ENCODE measurements at regions not wholly inside any gene's neighbourhood (a gene's known extent, or its start where the extent isn't known, plus 50 kb on each side); places are given as distances from the start of the nearest gene placed in this dataset.

DNA sequence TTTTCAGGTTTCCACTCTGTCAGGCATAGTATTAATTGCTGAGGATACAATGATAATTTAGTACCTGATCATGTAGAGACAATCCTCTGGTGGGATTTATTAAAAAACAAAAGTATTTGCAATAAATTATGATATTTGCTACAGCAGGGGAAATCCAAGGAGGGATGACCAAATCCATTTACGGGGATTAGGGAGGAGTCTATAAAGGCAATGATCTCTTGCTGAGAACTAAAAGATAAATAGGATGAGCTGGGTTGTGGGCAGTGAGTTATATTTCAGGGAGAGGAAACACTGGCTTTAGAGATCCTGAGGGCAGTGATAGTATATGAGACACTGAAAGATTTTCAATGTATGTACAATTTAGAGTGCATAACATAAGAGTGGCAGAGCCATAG is 305.5 kb downstream of the GPR37 start:
- TF ChIP-seq, protein P1, sequence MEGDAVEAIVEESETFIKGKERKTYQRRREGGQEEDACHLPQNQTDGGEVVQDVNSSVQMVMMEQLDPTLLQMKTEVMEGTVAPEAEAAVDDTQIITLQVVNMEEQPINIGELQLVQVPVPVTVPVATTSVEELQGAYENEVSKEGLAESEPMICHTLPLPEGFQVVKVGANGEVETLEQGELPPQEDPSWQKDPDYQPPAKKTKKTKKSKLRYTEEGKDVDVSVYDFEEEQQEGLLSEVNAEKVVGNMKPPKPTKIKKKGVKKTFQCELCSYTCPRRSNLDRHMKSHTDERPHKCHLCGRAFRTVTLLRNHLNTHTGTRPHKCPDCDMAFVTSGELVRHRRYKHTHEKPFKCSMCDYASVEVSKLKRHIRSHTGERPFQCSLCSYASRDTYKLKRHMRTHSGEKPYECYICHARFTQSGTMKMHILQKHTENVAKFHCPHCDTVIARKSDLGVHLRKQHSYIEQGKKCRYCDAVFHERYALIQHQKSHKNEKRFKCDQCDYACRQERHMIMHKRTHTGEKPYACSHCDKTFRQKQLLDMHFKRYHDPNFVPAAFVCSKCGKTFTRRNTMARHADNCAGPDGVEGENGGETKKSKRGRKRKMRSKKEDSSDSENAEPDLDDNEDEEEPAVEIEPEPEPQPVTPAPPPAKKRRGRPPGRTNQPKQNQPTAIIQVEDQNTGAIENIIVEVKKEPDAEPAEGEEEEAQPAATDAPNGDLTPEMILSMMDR (conservative IDR thresholded peaks at IDR 0.05; ENCODE audit: low read depth, low read length): no peak
- H3K4me3 ChIP-seq (ENCODE audit: low read depth, low read length): no peak overlapping the region
- DNase-seq (ENCODE audit: low read depth): no peak

DNA sequence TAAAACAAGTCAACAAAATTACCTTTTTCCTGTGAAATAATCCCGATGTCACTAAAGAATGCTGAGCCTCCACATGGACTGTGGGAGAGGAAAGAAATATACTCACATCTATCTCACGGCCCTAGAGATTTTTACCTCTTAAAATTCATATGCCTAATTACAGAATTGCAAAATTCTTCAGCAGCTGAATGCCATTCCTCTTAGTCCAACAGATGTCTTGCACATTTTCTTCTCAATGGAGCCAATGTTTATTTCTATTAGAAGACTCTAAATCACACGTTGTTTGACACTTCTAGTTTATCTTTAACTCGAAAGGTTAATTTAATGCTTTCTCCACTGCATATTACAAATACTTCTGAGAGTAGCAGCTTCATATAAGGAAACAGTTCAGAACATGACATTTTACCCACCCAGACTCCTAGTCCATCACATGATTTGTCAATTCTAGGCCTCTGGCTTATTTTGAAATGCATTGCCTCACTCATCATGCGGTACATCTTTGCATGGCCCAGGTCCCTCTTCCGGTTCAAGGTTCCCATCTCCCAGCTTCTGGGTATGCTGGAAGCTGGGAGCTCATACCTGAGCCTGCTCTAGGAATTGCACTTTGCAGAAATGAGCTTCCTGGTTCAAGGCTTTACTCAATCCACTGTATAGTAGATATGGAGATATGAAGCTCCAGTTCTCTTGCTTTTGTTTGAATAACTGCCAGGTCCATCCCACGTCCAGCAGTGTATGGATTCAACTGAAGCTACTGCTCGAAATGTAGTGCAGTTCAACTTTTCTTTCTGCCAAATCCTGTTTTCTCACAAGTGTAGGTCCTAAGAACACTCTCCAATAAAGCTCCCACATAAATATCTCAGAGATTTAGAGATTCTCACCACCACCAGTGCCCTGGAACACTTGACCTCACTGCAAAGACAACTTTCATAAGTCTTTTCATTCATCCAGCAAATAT is 306.2 kb downstream of the GPR37 start:
- TF ChIP-seq, protein P1 (conservative IDR thresholded peaks at IDR 0.05; ENCODE audit: low read depth, low read length): no peak
- H3K4me3 ChIP-seq (ENCODE audit: low read depth, low read length): no peak overlapping the region
- peak; percentile 96 for DNase-seq (ENCODE audit: low read depth)

GRCh38 chr7:124457841-124458240 is 307.8 kb downstream of the GPR37 start:
- no peak overlapping the region for H3K4me3 ChIP-seq (ENCODE audit: low read depth, low read length)
- TF ChIP-seq, protein P1 (conservative IDR thresholded peaks at IDR 0.05; ENCODE audit: low read depth, low read length): no peak
- DNase-seq (ENCODE audit: low read depth): peak; percentile 25

DNA sequence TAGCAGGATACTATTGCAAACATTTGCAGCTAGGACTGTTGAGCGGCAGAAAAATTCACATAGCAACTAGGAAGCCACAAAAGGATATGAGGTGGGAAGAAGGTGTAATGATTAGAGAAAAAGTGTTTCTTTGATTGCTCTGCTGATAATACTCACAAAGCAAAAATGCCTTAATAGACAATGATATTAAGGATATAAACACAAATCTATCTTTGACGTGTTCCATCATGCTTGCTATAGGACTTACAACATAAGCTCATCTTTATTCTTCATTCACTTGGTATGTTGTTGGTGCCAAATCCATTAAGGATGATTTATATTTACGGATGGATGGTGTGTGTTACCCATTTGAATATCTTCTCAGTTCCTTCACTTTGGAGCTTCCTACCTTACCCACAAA is 309.3 kb downstream of the GPR37 start:
- TF ChIP-seq, protein P1 (conservative IDR thresholded peaks at IDR 0.05; ENCODE audit: low read depth, low read length): no peak
- H3K4me3 ChIP-seq (ENCODE audit: low read depth, low read length): no peak overlapping the region
- no peak for DNase-seq (ENCODE audit: low read depth)

DNA sequence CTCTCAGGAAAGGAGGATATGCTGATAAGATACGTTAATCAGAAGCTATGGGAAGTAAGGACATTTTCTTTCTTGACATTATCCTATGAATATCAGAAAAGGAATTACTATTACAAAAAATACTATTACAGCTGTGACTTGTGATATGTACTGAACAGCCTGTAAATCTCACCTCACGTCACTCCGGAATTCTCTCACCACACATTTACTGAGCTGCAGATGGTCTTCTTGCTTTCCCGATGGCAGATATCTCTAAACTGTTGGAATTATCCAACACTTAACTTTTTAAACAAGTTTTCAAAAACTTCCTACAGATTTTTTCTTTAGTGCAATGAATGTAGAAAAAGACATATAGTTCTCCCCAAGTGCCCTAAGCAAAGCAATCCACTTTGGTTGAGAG is 313.4 kb downstream of the GPR37 start:
- TF ChIP-seq, protein P1 (conservative IDR thresholded peaks at IDR 0.05; ENCODE audit: low read depth, low read length): no peak
- DNase-seq (ENCODE audit: low read depth): no peak
- H3K4me3 ChIP-seq (ENCODE audit: low read depth, low read length): no peak overlapping the region

- TF ChIP-seq, protein P1 (conservative IDR thresholded peaks at IDR 0.05; ENCODE audit: low read depth, low read length): no peak
- H3K4me3 ChIP-seq (ENCODE audit: low read depth, low read length): no peak overlapping the region
- DNase-seq (ENCODE audit: low read depth): no peak
Observed at GRCh38 chr7:124449896-124450295, 315.7 kb downstream of the GPR37 start.
